ENCODE measurements at regions not wholly inside any gene's neighbourhood (a gene's known extent, or its start where the extent isn't known, plus 50 kb on each side); places are given as distances from the start of the nearest gene placed in this dataset.
A peak's percentile ranks its signal among the peaks of the same experiment; 100 is the strongest.

DNA sequence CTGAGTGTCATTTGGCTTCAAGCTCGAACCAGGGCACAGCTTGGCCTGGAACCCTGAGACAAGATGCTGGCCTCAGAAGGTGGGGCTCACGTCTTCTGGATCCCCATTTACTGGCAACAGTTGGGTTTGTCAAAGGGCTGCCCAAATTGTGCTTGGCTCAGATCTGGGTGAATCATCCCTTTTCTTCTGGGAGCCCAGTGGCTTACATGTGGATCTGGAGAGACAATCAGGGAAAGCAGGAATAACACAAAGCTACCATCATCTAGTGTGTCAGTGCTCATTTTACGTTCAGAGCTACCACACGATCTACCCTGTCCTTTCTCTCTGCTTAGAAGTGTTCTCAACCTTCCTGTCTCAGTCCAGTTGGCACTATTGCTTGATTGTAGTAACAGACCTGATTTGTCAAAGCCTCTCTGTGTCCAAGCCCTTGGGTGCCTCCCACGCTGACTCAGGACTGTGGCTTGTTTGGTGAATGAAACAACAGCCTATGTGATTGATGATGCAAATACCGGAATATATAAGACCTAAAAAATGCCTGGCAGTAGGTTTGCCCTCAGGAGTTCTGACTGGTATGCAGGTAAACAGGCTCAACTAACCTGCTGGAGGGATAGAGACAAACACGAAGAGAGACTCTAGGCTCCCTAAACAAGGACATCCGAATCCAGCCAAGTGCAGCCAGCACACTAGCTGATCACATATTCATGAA lies 974.3 kb downstream of the VRK1 start:
- peak; percentile 8 for DNase-seq (ENCODE audit: low read depth)
- TF ChIP-seq, protein P1, sequence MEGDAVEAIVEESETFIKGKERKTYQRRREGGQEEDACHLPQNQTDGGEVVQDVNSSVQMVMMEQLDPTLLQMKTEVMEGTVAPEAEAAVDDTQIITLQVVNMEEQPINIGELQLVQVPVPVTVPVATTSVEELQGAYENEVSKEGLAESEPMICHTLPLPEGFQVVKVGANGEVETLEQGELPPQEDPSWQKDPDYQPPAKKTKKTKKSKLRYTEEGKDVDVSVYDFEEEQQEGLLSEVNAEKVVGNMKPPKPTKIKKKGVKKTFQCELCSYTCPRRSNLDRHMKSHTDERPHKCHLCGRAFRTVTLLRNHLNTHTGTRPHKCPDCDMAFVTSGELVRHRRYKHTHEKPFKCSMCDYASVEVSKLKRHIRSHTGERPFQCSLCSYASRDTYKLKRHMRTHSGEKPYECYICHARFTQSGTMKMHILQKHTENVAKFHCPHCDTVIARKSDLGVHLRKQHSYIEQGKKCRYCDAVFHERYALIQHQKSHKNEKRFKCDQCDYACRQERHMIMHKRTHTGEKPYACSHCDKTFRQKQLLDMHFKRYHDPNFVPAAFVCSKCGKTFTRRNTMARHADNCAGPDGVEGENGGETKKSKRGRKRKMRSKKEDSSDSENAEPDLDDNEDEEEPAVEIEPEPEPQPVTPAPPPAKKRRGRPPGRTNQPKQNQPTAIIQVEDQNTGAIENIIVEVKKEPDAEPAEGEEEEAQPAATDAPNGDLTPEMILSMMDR (IDR thresholded peaks at IDR 0.05; ENCODE audit: low read depth, low read length, missing control alignments) = no peak
- in situ Hi-C loops (cut with HindIII; ENCODE audit: low sequenced_read_pairs) = no loop called here
- no peak overlapping the region for H3K4me3 ChIP-seq (ENCODE audit: low read depth, low read length)

- TF ChIP-seq, protein P1 (IDR thresholded peaks at IDR 0.05; ENCODE audit: low read depth, low read length, missing control alignments) = no peak
- in situ Hi-C loops (cut with HindIII; ENCODE audit: low sequenced_read_pairs) = no loop called here
- DNase-seq (ENCODE audit: low read depth) = no peak
- H3K4me3 ChIP-seq (ENCODE audit: low read depth, low read length) = no peak overlapping the region
These were observed 976.4 kb downstream of the VRK1 start for GRCh38 chr14:97773598-97773997.

DNA sequence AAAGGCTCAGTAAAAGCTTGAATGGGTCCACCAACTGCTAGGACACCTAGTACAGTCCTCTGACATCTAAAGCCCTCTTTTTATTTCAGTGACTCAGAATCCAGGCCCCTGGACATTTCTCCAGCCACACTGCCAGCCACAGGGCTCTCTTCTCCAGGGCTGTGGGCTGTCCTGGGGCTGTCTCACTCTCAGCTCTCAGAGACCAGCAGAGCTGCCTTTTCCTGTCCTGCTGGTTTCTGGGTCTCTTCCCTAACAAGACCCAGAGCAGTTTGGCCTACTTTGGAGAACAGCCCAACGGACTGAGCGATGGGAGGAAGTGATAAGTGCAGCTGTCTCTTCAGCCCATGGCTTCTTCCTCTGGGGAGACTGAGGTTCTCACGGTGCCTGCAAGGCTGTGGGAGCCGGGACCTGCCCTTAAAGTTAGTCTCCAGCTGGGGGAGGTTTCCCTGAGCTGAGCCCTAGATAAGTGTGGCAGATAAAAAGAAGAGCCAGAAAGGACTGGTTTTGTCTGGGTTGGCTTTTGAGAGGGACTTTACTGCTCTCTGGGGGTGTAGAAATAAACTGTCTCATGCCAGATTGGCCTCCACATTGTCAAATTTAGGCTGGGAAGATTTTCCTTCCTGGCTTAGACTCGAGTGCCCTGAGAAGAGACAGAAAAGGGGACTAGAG lies 979.8 kb downstream of the VRK1 start:
- no peak for DNase-seq (ENCODE audit: low read depth)
- in situ Hi-C loops (cut with HindIII; ENCODE audit: low sequenced_read_pairs) = no loop called here
- TF ChIP-seq, protein P1 (IDR thresholded peaks at IDR 0.05; ENCODE audit: low read depth, low read length, missing control alignments) = no peak
- H3K4me3 ChIP-seq (ENCODE audit: low read depth, low read length) = no peak overlapping the region

GRCh38 chr14:97777622-97778355 lies 980.6 kb downstream of the VRK1 start:
- TF ChIP-seq, protein P1 (IDR thresholded peaks at IDR 0.05; ENCODE audit: low read depth, low read length, missing control alignments) = no peak
- in situ Hi-C loops (cut with HindIII; ENCODE audit: low sequenced_read_pairs) = no loop called here
- no peak for DNase-seq (ENCODE audit: low read depth)

DNA sequence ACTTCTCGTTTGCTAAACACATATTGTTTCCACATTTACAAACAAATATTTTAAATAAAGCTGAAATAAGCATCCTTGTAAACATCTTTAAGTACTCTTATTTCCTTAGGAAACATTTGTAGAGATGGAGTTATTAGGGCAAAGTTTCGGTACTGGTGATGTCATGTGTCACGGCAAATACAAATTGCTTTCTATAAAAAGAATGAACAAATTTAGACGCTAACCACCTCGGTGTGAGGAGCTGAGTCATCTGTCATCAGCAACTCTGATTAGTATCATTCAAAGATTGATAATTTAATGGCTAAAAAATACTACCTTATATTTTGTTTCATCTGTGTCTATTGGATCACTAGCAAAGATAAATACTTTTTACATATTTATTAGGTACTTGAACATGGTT lies 982.0 kb downstream of the VRK1 start:
- TF ChIP-seq, protein P1 (IDR thresholded peaks at IDR 0.05; ENCODE audit: low read depth, low read length, missing control alignments) = no peak
- in situ Hi-C loops (cut with HindIII; ENCODE audit: low sequenced_read_pairs) = no loop called here
- DNase-seq (ENCODE audit: low read depth) = no peak
- no peak overlapping the region for H3K4me3 ChIP-seq (ENCODE audit: low read depth, low read length)

More at GRCh38 chr14:97777622-97778355, 980.6 kb downstream of the VRK1 start:
- no peak overlapping the region for H3K4me3 ChIP-seq (ENCODE audit: low read depth, low read length)

GRCh38 chr14:97780804-97781203 lies 983.6 kb downstream of the VRK1 start:
- no peak overlapping the region for H3K4me3 ChIP-seq (ENCODE audit: low read depth, low read length)
- TF ChIP-seq, protein P1 (IDR thresholded peaks at IDR 0.05; ENCODE audit: low read depth, low read length, missing control alignments) = no peak
- DNase-seq (ENCODE audit: low read depth) = no peak
- in situ Hi-C loops (cut with HindIII; ENCODE audit: low sequenced_read_pairs) = no loop called here
